ENCODE measurements at regions not wholly inside any gene's neighbourhood (a gene's known extent, or its start where the extent isn't known, plus 50 kb on each side); places are given as distances from the start of the nearest gene placed in this dataset.
A peak's percentile ranks its signal among the peaks of the same experiment; 100 is the strongest.

- TF ChIP-seq CTCF (IDR thresholded peaks at IDR 0.05): no peak
- no peak for TF ChIP-seq POLR2A (IDR thresholded peaks at IDR 0.05)
- no peak overlapping the region for H3K27ac ChIP-seq
- intact Hi-C loops (cut with DNase I): no loop called here
- no peak for DNase-seq
- H3K27me3 ChIP-seq: no peaks in the 10 kb centered on the region
- no peak for ATAC-seq
- 90 to 97% (median 92%) methylated on average over 4 of the region's 4 CpGs for WGBS, 4 donors
- H3K36me3 ChIP-seq: no peaks in the 10 kb centered on the region
- no peaks in the 10 kb centered on the region for H3K9me3 ChIP-seq
- H3K4me3 ChIP-seq: no peak overlapping the region
- peaks cover 0 to 18% (median 0%) of the 10 kb centered on the region in 12 donors for H3K4me1 ChIP-seq
Observed at GRCh38 chr16:48961546-48961945, 320.1 kb downstream of the CBLN1 start.

- WGBS, 4 donors: 78 to 86% (median 81%) methylated on average over 5 of the region's 5 CpGs
- peaks cover 0 to 24% (median 1%) of the 10 kb centered on the region in 12 donors for H3K4me1 ChIP-seq
- ATAC-seq (no peak), DNase-seq (no peak)
- H3K27me3 ChIP-seq: no peaks in the 10 kb centered on the region
- TF ChIP-seq POLR2A (IDR thresholded peaks at IDR 0.05) (no peak), CTCF (IDR thresholded peaks at IDR 0.05) (no peak)
- no peaks in the 10 kb centered on the region for H3K9me3 ChIP-seq
- H3K27ac ChIP-seq: no peak overlapping the region
- H3K4me3 ChIP-seq: no peak overlapping the region
- no peaks in the 10 kb centered on the region for H3K36me3 ChIP-seq
- intact Hi-C loops (cut with DNase I): no loop called here
Observed at GRCh38 chr16:48960830-48961229, 320.8 kb downstream of the CBLN1 start.

- Histone ChIP-seq H3K4me3 (no peak overlapping the region), H3K36me3 (no peaks in the 10 kb centered on the region), H3K27me3 (no peaks in the 10 kb centered on the region), H3K4me1 (peaks cover 0 to 35% (median 5%) of the 10 kb centered on the region in 12 donors), H3K9me3 (no peaks in the 10 kb centered on the region), H3K27ac (no peak overlapping the region)
- intact Hi-C loops (cut with DNase I): no loop called here
- ATAC-seq (no peak), DNase-seq (no peak)
- no peak for TF ChIP-seq CTCF (IDR thresholded peaks at IDR 0.05)
- TF ChIP-seq POLR2A (IDR thresholded peaks at IDR 0.05): no peak
Observed at GRCh38 chr16:48959747-48960146, 321.9 kb downstream of the CBLN1 start.

- no peaks in the 10 kb centered on the region for H3K36me3 ChIP-seq
- DNase-seq (peak in 2 of 5 donors; percentile 29 to 35), ATAC-seq (peak in 1 of 4 donors; percentile 8)
- 42 to 57% (median 52%) methylated on average over 3 of the region's 3 CpGs for WGBS, 4 donors
- no peaks in the 10 kb centered on the region for H3K9me3 ChIP-seq
- peak overlapping the region in 2 of 12 donors; percentile 22 to 24 for H3K27ac ChIP-seq
- no peak overlapping the region for H3K4me3 ChIP-seq
- TF ChIP-seq POLR2A (IDR thresholded peaks at IDR 0.05): no peak
- TF ChIP-seq CTCF (IDR thresholded peaks at IDR 0.05): no peak
- H3K27me3 ChIP-seq: no peaks in the 10 kb centered on the region
- peaks cover 0 to 36% (median 5%) of the 10 kb centered on the region in 12 donors for H3K4me1 ChIP-seq
- intact Hi-C loops (cut with DNase I): no loop called here
Observed at GRCh38 chr16:48959204-48959603, 322.4 kb downstream of the CBLN1 start.
